CD14-positive monocyte (primary cell): ENCODE measurements at regions not wholly inside any gene's neighbourhood (a gene's known extent, or its start where the extent isn't known, plus 50 kb on each side); places are given as distances from the start of the nearest gene placed in this dataset.

Source experiments
- DNase-seq, 3 donors: peaks; one replicate each; pipeline ENCODE4 v3.0.0-alpha.2; 2011 to 2022
- H2AFZ ChIP-seq: 2 replicates; pipeline ENCODE4 v1.6.0; 2012; ENCODE audit warnings: mild to moderate bottlenecking, low read depth, low read length, inconsistent platforms; ENCODE audit not compliant: insufficient read depth, poor library complexity, severe bottlenecking
- H3K27ac ChIP-seq, 2 donors: 1 replicate in 1 of 2; 2 replicates in 1 of 2; pipeline ENCODE4 v1.5.1; 2012 to 2013; ENCODE audit warnings: low read length in 2 of 2, control low read depth in 1 of 2, inconsistent platforms in 1 of 2, low read depth in 1 of 2, mild to moderate bottlenecking in 1 of 2
- H3K27me3 ChIP-seq, 2 donors: one replicate each; pipeline versions ENCODE4 v1.6.0 to v1.6.1; 2011 to 2013; ENCODE audit warnings: low read length in 2 of 2; ENCODE audit not compliant: control insufficient read depth in 2 of 2, insufficient read depth in 2 of 2
- H3K36me3 ChIP-seq, 2 donors: replicated peaks in 1 of 2; 1 replicate in 1 of 2; 2 replicates in 1 of 2; pipeline versions ENCODE4 v1.5.1 to v1.6.1; 2012 to 2013; ENCODE audit warnings: low read length in 2 of 2, control low read depth in 1 of 2, inconsistent platforms in 1 of 2, mild to moderate bottlenecking in 1 of 2; ENCODE audit not compliant: insufficient read depth in 2 of 2, control insufficient read depth in 1 of 2
- H3K4me1 ChIP-seq, 2 donors: 1 replicate in 1 of 2; 2 replicates in 1 of 2; pipeline versions ENCODE4 v1.5.1 to v1.6.1; 2012 to 2013; ENCODE audit warnings: low read length in 2 of 2, control low read depth in 1 of 2, inconsistent platforms in 1 of 2, mild to moderate bottlenecking in 1 of 2, moderate library complexity in 1 of 2; ENCODE audit not compliant: insufficient read depth in 2 of 2, control insufficient read depth in 1 of 2
- H3K4me2 ChIP-seq: replicated peaks from 2 replicates; pipeline ENCODE3; 2012; ENCODE audit warnings: low read length, moderate library complexity, mild to moderate bottlenecking; ENCODE audit not compliant: poor library complexity, severe bottlenecking; ENCODE audit errors: extremely low read depth
- H3K4me3 ChIP-seq, 3 experiments: fragments of 200-600 bp in 1 of 3; sonication (generic) in 1 of 3; replicated peaks in 1 of 3; 1 replicate in 2 of 3; 2 replicates in 1 of 3; pipeline ENCODE4 v1.5.1; 2011 to 2013; ENCODE audit warnings: low read length in 3 of 3, mild to moderate bottlenecking in 3 of 3, control low read depth in 2 of 3, low read depth in 2 of 3, inconsistent platforms in 1 of 3, moderate library complexity in 1 of 3
- H3K79me2 ChIP-seq: 2 replicates; pipeline ENCODE4 v1.6.0; 2012; ENCODE audit warnings: mild to moderate bottlenecking, control low read depth, inconsistent platforms, low read length, moderate library complexity; ENCODE audit not compliant: insufficient read depth
- H3K9ac ChIP-seq: 2 replicates; pipeline ENCODE4 v1.6.0; 2017; ENCODE audit warnings: low read length, mild to moderate bottlenecking; ENCODE audit not compliant: insufficient read depth, poor library complexity, severe bottlenecking
- H3K9me3 ChIP-seq, 2 donors: replicated peaks in 1 of 2; 1 replicate in 1 of 2; 2 replicates in 1 of 2; pipeline versions ENCODE4 v1.5.1 to v1.6.1; 2012 to 2013; ENCODE audit warnings: low read length in 2 of 2, control low read depth in 1 of 2; ENCODE audit not compliant: control insufficient read depth in 1 of 2, insufficient read depth in 1 of 2
- H4K20me1 ChIP-seq: 2 replicates; pipeline ENCODE4 v1.6.0; 2012; ENCODE audit warnings: mild to moderate bottlenecking, low read length, control low read depth, moderate library complexity; ENCODE audit not compliant: insufficient read depth
- H3K27ac Mint-ChIP-seq, 7 donors: one replicate each; pipeline ENCODE4 v1.8.0; 2020; ENCODE audit warnings: mild to moderate bottlenecking in 7 of 7, mixed read lengths in 7 of 7, moderate library complexity in 6 of 7, inconsistent platforms in 2 of 7
- H3K27me3 Mint-ChIP-seq, 3 donors: one replicate each; pipeline ENCODE4 v1.8.0; 2021 to 2022; ENCODE audit warnings: low read depth in 3 of 3, mild to moderate bottlenecking in 3 of 3, mixed read lengths in 3 of 3, moderate library complexity in 3 of 3, inconsistent platforms in 1 of 3
- H3K36me3 Mint-ChIP-seq, 2 donors: one replicate each; pipeline ENCODE4 v1.8.0; 2020; ENCODE audit warnings: mixed read lengths in 2 of 2, inconsistent platforms in 1 of 2, mild to moderate bottlenecking in 1 of 2
- H3K4me1 Mint-ChIP-seq: one replicate; pipeline ENCODE4 v1.8.0; 2020; ENCODE audit warnings: mild to moderate bottlenecking, mixed read lengths
- H3K4me3 Mint-ChIP-seq, 2 donors: one replicate each; pipeline ENCODE4 v1.8.0; 2020; ENCODE audit warnings: mild to moderate bottlenecking in 2 of 2, mixed read lengths in 2 of 2, moderate library complexity in 1 of 2
- H3K9me3 Mint-ChIP-seq, 7 donors: one replicate each; pipeline ENCODE4 v1.8.0; 2020 to 2022; ENCODE audit warnings: mixed read lengths in 7 of 7, mild to moderate bottlenecking in 6 of 7, moderate library complexity in 6 of 7, inconsistent platforms in 2 of 7
- CTCF ChIP-seq: fragments of 200-600 bp; IDR thresholded peaks from one replicate; pipeline ENCODE4 v1.8.0; 2022; ENCODE audit warnings: antibody characterized with exemption, mild to moderate bottlenecking
- WGBS: methylation state at CpG from one replicate; pipeline ENCODE4 v1.1.5; 2013; ENCODE audit warnings: missing lambda C conversion rate; ENCODE audit not compliant: insufficient coverage; 5-methylcytosine and 5-hydroxymethylcytosine counted together
- intact Hi-C, 2 donors: fragments of 100-400 bp; cut with micrococcal nuclease; formaldehyde crosslinking; loops; one replicate each; pipeline versions ENCODE4 v1.15.0 to v1.15.1; 2023

DNA sequence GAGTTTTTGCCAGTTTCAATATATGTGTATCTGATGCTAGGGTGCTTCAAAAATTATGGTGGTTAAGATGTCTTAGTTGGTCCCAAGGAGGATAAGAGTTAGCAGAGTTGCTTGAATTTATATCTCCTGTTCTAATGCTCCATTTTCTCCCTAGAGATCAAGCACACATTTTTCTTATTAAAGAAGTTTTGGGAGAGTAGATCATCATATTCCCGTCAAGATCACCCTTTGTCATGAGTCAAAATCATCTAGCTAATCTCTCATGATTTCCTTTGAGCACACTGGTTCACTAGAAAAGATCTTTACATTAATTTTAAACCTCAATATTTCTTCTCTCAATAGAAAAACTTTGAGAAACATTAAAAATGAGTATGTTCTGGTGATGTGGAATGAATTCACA is 429.9 kb upstream of the SEMA3A start:
- Mint-ChIP-seq H3K36me3 (no peaks in the 10 kb centered on the region), H3K9me3 (no peaks in the 10 kb centered on the region)

DNA sequence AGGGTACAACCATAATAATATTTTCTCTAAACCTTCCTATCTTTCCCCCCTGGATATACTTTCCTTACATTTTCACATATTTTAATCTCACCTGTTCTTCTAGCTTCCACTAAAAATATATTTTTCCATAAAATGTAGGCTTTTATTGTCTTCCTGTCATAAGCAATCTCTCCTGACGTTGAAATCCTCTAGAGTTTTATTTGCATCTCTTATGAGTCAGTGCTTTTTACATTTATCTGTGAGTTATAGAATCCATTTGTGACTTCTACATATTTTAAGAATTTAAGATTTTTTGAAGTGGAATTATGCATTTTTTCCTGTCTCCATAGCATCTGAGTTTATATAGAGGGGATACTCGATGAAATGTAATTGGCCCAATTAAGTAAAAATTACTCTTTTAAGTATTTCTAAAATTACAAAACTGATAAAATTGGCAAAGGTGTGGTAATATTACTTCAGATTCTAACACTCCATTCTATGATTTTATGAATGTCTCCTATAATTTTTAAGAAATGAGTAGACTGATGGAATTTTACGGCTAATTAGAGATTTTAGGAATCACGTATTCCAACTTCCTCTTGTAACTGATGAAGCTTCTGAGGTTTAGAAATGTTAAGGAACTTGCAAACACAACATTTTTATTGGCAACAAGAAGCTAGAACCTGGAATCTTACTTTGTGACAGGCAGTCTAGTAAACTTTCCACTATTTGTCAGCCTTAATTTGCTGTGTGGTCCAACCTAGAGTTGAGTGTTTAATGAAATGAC is 422.9 kb upstream of the SEMA3A start:
- peaks cover 0 to 2% (median 0%) of the 10 kb centered on the region in 7 donors for H3K9me3 Mint-ChIP-seq
- no peaks in the 10 kb centered on the region for H3K36me3 Mint-ChIP-seq
- no peak for DNase-seq
- intact Hi-C loops: no loop called here
- no peak overlapping the region for H3K4me3 ChIP-seq
- H2AFZ ChIP-seq: no peak overlapping the region
- no peak overlapping the region for H3K27ac ChIP-seq
- no peaks in the 10 kb centered on the region for H3K4me1 ChIP-seq
- no peak for TF ChIP-seq CTCF
- no CpG with 5 or more reads among the region's 4 CpGs for WGBS
- no peaks in the 10 kb centered on the region for H3K27me3 Mint-ChIP-seq
- no peak overlapping the region for H3K4me2 ChIP-seq
- no peaks in the 10 kb centered on the region for H3K4me1 Mint-ChIP-seq
- H3K79me2 ChIP-seq: no peaks in the 10 kb centered on the region
- no peak overlapping the region for H3K27ac Mint-ChIP-seq
- no peak overlapping the region for H3K9ac ChIP-seq
- no peaks in the 10 kb centered on the region for H3K36me3 ChIP-seq
- H4K20me1 ChIP-seq: no peaks in the 10 kb centered on the region
- no peaks in the 10 kb centered on the region for H3K27me3 ChIP-seq
- H3K4me3 Mint-ChIP-seq: no peak overlapping the region
- no peaks in the 10 kb centered on the region for H3K9me3 ChIP-seq

More for the DNA sequence above, 429.9 kb upstream of the SEMA3A start:
- no peak overlapping the region for H3K4me3 ChIP-seq
- H3K79me2 ChIP-seq: no peaks in the 10 kb centered on the region
- H3K9ac ChIP-seq: no peak overlapping the region
- H4K20me1 ChIP-seq: no peaks in the 10 kb centered on the region
- H3K27ac Mint-ChIP-seq: no peak overlapping the region
- TF ChIP-seq CTCF: no peak
- no peak overlapping the region for H3K4me3 Mint-ChIP-seq
- no peaks in the 10 kb centered on the region for H3K36me3 ChIP-seq
- H3K4me2 ChIP-seq: no peak overlapping the region
- H3K4me1 ChIP-seq: no peaks in the 10 kb centered on the region
- WGBS: no CpG with 5 or more reads among the region's 1 CpG
- no peak overlapping the region for H3K27ac ChIP-seq
- H3K4me1 Mint-ChIP-seq: no peaks in the 10 kb centered on the region
- H3K9me3 ChIP-seq: no peaks in the 10 kb centered on the region
- intact Hi-C loops: no loop called here
- DNase-seq: no peak
- no peaks in the 10 kb centered on the region for H3K27me3 Mint-ChIP-seq
- no peaks in the 10 kb centered on the region for H3K27me3 ChIP-seq
- no peak overlapping the region for H2AFZ ChIP-seq
